ENCODE measurements at regions not wholly inside any gene's neighbourhood (a gene's known extent, or its start where the extent isn't known, plus 50 kb on each side); places are given as distances from the start of the nearest gene placed in this dataset.

- no peak overlapping the region for H3K4me3 ChIP-seq (ENCODE audit: low read depth, low read length)
- TF ChIP-seq CTCF (conservative IDR thresholded peaks at IDR 0.05; ENCODE audit: low read depth, low read length): no peak
- DNase-seq (ENCODE audit: low read depth): no peak
Measured at GRCh38 chr2:16950436-16950835, 284.8 kb upstream of the CYRIA start.

GRCh38 chr2:16948710-16949109 lies 283.1 kb upstream of the CYRIA start:
- TF ChIP-seq CTCF (conservative IDR thresholded peaks at IDR 0.05; ENCODE audit: low read depth, low read length): no peak
- no peak for DNase-seq (ENCODE audit: low read depth)
- H3K4me3 ChIP-seq (ENCODE audit: low read depth, low read length): no peak overlapping the region

GRCh38 chr2:16948053-16948452 lies 282.4 kb upstream of the CYRIA start:
- H3K4me3 ChIP-seq (ENCODE audit: low read depth, low read length): no peak overlapping the region
- TF ChIP-seq CTCF (conservative IDR thresholded peaks at IDR 0.05; ENCODE audit: low read depth, low read length): no peak
- DNase-seq (ENCODE audit: low read depth): no peak

GRCh38 chr2:16943279-16943958 lies 277.8 kb upstream of the CYRIA start:
- no peak for TF ChIP-seq CTCF (conservative IDR thresholded peaks at IDR 0.05; ENCODE audit: low read depth, low read length)
- no peak overlapping the region for H3K4me3 ChIP-seq (ENCODE audit: low read depth, low read length)
- no peak for DNase-seq (ENCODE audit: low read depth)

- no peak for DNase-seq (ENCODE audit: low read depth)
- no peak for TF ChIP-seq CTCF (conservative IDR thresholded peaks at IDR 0.05; ENCODE audit: low read depth, low read length)
- H3K4me3 ChIP-seq (ENCODE audit: low read depth, low read length): no peak overlapping the region
Measured at GRCh38 chr2:16940214-16940613, 274.6 kb upstream of the CYRIA start.

GRCh38 chr2:16939771-16940170 lies 274.1 kb upstream of the CYRIA start:
- no peak for TF ChIP-seq CTCF (conservative IDR thresholded peaks at IDR 0.05; ENCODE audit: low read depth, low read length)
- no peak overlapping the region for H3K4me3 ChIP-seq (ENCODE audit: low read depth, low read length)
- DNase-seq (ENCODE audit: low read depth): no peak

GRCh38 chr2:16933355-16933754 lies 267.7 kb upstream of the CYRIA start:
- TF ChIP-seq CTCF (conservative IDR thresholded peaks at IDR 0.05; ENCODE audit: low read depth, low read length): no peak
- no peak overlapping the region for H3K4me3 ChIP-seq (ENCODE audit: low read depth, low read length)
- DNase-seq (ENCODE audit: low read depth): no peak
